GM12892 (cell line): ENCODE measurements at regions not wholly inside any gene's neighbourhood (a gene's known extent, or its start where the extent isn't known, plus 50 kb on each side); places are given as distances from the start of the nearest gene placed in this dataset.

Source experiments
- POLR2A ChIP-seq: IDR thresholded peaks from 2 replicates; pipeline ENCODE4 v1.6.1; 2011; ENCODE audit warnings: low read depth, low read length, control low read depth
- POLR2AphosphoS5 ChIP-seq: IDR thresholded peaks from 2 replicates; pipeline ENCODE4 v1.6.1; 2011; ENCODE audit warnings: low read depth, low read length, control low read depth

GRCh38 chr5:173767574-173768266 is 120.4 kb upstream of the CPEB4 start:
- TF ChIP-seq POLR2AphosphoS5 (no peak), POLR2A (no peak)
